ENCODE measurements at regions not wholly inside any gene's neighbourhood (a gene's known extent, or its start where the extent isn't known, plus 50 kb on each side); places are given as distances from the start of the nearest gene placed in this dataset.

DNA sequence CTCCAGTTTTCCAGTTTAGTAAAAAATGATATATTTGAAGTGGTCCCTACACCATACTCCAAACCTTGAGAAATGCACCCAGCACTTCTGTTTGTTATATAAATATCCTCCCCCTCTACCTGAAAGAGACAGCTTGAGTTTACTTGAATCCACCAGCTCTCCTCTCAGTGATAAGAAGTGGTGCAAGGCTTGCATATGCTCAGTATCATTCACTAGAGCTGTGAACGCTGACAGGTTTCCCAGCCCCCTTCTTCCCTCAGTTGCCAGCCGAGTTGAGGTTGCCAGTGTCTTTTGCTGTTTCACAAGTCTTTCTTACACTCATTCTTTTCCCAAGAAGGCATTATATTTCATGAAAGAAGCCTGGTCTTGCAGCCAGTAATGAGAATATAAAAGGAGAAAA lies 880.0 kb downstream of the LRRTM4 start:
- POLR2A ChIA-PET, result no interaction called here
- no peak for DNase-seq
- Histone ChIP-seq H2AFZ (ENCODE audit: low read depth) (no peak overlapping the region), H3K9me2 (no peaks in the 10 kb centered on the region), H3K79me2 (ENCODE audit: insufficient read depth) (no peaks in the 10 kb centered on the region), H3F3A (replicated peaks; ENCODE audit: insufficient read depth) (no peaks in the 10 kb centered on the region), H3K4me1 (ENCODE audit: control insufficient read depth in 1 of 2, insufficient read depth in 2 of 2, low read depth in 1 of 2, low read length in 1 of 2) (no peaks in the 10 kb centered on the region), H3K27me3 (ENCODE audit: insufficient read depth) (no peaks in the 10 kb centered on the region), H3K27ac (ENCODE audit: low read depth in 2 of 2, low read length in 1 of 2) (no peak overlapping the region), H3K9ac (no peak overlapping the region), H3K4me2 (no peak overlapping the region), H3K36me3 (replicated peaks in 1 of 2; ENCODE audit: control insufficient read depth in 1 of 2, insufficient read depth in 2 of 2, low read length in 1 of 2) (no peaks in the 10 kb centered on the region), H4K20me1 (ENCODE audit: insufficient read depth) (no peaks in the 10 kb centered on the region), H3K4me3 (ENCODE audit: low read depth in 2 of 2, low read length in 1 of 2) (no peak overlapping the region), H3K9me3 (no peaks in the 10 kb centered on the region)
- 11% methylated on average over 2 of the region's 2 CpGs for WGBS (ENCODE audit: low lambda C conversion rate)
- CTCF ChIA-PET, result no interaction called here
- no peak for TF ChIP-seq MEF2A (IDR thresholded peaks at IDR 0.05; ENCODE audit: borderline replicate concordance, low read depth)
- TF ChIP-seq, protein P1, sequence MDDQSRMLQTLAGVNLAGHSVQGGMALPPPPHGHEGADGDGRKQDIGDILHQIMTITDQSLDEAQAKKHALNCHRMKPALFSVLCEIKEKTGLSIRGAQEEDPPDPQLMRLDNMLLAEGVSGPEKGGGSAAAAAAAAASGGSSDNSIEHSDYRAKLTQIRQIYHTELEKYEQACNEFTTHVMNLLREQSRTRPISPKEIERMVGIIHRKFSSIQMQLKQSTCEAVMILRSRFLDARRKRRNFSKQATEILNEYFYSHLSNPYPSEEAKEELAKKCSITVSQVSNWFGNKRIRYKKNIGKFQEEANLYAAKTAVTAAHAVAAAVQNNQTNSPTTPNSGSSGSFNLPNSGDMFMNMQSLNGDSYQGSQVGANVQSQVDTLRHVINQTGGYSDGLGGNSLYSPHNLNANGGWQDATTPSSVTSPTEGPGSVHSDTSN (IDR thresholded peaks at IDR 0.05), result no peak
- TF ChIP-seq, protein P2, sequence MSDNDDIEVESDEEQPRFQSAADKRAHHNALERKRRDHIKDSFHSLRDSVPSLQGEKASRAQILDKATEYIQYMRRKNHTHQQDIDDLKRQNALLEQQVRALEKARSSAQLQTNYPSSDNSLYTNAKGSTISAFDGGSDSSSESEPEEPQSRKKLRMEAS (IDR thresholded peaks at IDR 0.05; ENCODE audit: low read depth), result no peak
- no peak for TF ChIP-seq EP300 (IDR thresholded peaks at IDR 0.05; ENCODE audit: borderline replicate concordance in 1 of 2, low read depth in 1 of 2, low read length in 1 of 2)
- no peak for TF ChIP-seq YY1 (IDR thresholded peaks at IDR 0.05; ENCODE audit: low read depth)
- no peak for TF ChIP-seq GABPA (IDR thresholded peaks at IDR 0.05; ENCODE audit: low read depth)
- TF ChIP-seq FOXM1 (IDR thresholded peaks at IDR 0.05; ENCODE audit: low read depth), result no peak
- TF ChIP-seq FOSL2 (IDR thresholded peaks at IDR 0.05; ENCODE audit: borderline replicate concordance, low read depth), result no peak
- TF ChIP-seq ELF1 (IDR thresholded peaks at IDR 0.05), result no peak
- TF ChIP-seq NRF1 (IDR thresholded peaks at IDR 0.05; ENCODE audit: low read depth, low read length), result no peak
- TF ChIP-seq RCOR1 (IDR thresholded peaks at IDR 0.05; ENCODE audit: low read length), result no peak
- no peak for TF ChIP-seq JUND (IDR thresholded peaks at IDR 0.05)
- TF ChIP-seq MXI1 (IDR thresholded peaks at IDR 0.05; ENCODE audit: low read depth, low read length), result no peak
- no peak for TF ChIP-seq SIN3A (IDR thresholded peaks at IDR 0.05; ENCODE audit: borderline replicate concordance, low read depth, low read length)
- no peak for TF ChIP-seq TCF12 (IDR thresholded peaks at IDR 0.05)
- TF ChIP-seq, protein P3, sequence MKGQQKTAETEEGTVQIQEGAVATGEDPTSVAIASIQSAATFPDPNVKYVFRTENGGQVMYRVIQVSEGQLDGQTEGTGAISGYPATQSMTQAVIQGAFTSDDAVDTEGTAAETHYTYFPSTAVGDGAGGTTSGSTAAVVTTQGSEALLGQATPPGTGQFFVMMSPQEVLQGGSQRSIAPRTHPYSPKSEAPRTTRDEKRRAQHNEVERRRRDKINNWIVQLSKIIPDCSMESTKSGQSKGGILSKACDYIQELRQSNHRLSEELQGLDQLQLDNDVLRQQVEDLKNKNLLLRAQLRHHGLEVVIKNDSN (IDR thresholded peaks at IDR 0.05; ENCODE audit: borderline replicate concordance, low read depth), result no peak
- no peak for TF ChIP-seq RAD21 (IDR thresholded peaks at IDR 0.05; ENCODE audit: low read length)
- no peak for TF ChIP-seq TEAD4 (IDR thresholded peaks at IDR 0.05; ENCODE audit: borderline replicate concordance, insufficient read depth)

DNA sequence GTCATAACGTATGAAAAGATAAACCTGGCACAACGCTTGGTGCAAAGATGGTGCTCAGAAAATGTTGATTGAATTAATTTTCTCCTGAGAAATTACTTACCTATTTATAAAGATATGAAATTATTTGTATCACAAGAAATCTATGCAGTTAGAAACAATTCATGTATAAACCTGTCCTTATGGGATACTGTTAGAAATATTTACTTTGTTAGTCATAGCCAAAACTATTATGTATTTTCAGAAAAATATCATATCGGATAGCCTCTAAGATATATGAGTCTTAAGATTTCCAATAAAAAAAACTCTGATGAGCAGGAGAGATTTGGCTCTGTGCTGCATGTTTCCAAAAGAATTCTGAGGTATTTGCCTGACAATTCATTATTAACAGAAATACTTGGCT lies 880.7 kb downstream of the LRRTM4 start:
- no peak for DNase-seq
- Histone ChIP-seq H2AFZ (ENCODE audit: low read depth) (no peak overlapping the region), H3K9ac (no peak overlapping the region), H3K9me2 (no peaks in the 10 kb centered on the region), H3K36me3 (replicated peaks in 1 of 2; ENCODE audit: control insufficient read depth in 1 of 2, insufficient read depth in 2 of 2, low read length in 1 of 2) (no peaks in the 10 kb centered on the region), H3F3A (replicated peaks; ENCODE audit: insufficient read depth) (no peaks in the 10 kb centered on the region), H3K27me3 (ENCODE audit: insufficient read depth) (no peaks in the 10 kb centered on the region), H3K4me1 (ENCODE audit: control insufficient read depth in 1 of 2, insufficient read depth in 2 of 2, low read depth in 1 of 2, low read length in 1 of 2) (no peaks in the 10 kb centered on the region), H3K27ac (ENCODE audit: low read depth in 2 of 2, low read length in 1 of 2) (no peak overlapping the region), H3K79me2 (ENCODE audit: insufficient read depth) (no peaks in the 10 kb centered on the region), H3K9me3 (no peaks in the 10 kb centered on the region), H3K4me3 (ENCODE audit: low read depth in 2 of 2, low read length in 1 of 2) (no peak overlapping the region), H4K20me1 (ENCODE audit: insufficient read depth) (no peaks in the 10 kb centered on the region), H3K4me2 (no peak overlapping the region)
- WGBS (ENCODE audit: low lambda C conversion rate), result 40% methylated on average over 3 of the region's 3 CpGs
- TF ChIP-seq, protein P1 (IDR thresholded peaks at IDR 0.05), result no peak
- TF ChIP-seq CHD2 (IDR thresholded peaks at IDR 0.05; ENCODE audit: low read length, partially characterized antibody) (no peak), FOSL2 (IDR thresholded peaks at IDR 0.05; ENCODE audit: borderline replicate concordance, low read depth) (no peak), FOXM1 (IDR thresholded peaks at IDR 0.05; ENCODE audit: low read depth) (no peak), NRF1 (IDR thresholded peaks at IDR 0.05; ENCODE audit: low read depth, low read length) (no peak), ELF1 (IDR thresholded peaks at IDR 0.05) (no peak), RXRA (IDR thresholded peaks at IDR 0.05; ENCODE audit: borderline replicate concordance, low read depth) (no peak)
- TF ChIP-seq, protein P4, sequence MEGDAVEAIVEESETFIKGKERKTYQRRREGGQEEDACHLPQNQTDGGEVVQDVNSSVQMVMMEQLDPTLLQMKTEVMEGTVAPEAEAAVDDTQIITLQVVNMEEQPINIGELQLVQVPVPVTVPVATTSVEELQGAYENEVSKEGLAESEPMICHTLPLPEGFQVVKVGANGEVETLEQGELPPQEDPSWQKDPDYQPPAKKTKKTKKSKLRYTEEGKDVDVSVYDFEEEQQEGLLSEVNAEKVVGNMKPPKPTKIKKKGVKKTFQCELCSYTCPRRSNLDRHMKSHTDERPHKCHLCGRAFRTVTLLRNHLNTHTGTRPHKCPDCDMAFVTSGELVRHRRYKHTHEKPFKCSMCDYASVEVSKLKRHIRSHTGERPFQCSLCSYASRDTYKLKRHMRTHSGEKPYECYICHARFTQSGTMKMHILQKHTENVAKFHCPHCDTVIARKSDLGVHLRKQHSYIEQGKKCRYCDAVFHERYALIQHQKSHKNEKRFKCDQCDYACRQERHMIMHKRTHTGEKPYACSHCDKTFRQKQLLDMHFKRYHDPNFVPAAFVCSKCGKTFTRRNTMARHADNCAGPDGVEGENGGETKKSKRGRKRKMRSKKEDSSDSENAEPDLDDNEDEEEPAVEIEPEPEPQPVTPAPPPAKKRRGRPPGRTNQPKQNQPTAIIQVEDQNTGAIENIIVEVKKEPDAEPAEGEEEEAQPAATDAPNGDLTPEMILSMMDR (IDR thresholded peaks at IDR 0.05), result no peak
- TF ChIP-seq, protein P2 (IDR thresholded peaks at IDR 0.05; ENCODE audit: low read depth), result no peak
- TF ChIP-seq, protein P3 (IDR thresholded peaks at IDR 0.05; ENCODE audit: borderline replicate concordance, low read depth), result no peak
- ChIA-PET CTCF (no interaction called here), POLR2A (no interaction called here)
